Breast epithelium (tissue), 4 donors: ENCODE measurements at regions not wholly inside any gene's neighbourhood (a gene's known extent, or its start where the extent isn't known, plus 50 kb on each side); places are given as distances from the start of the nearest gene placed in this dataset.

Experiments
- DNase-seq, 2 donors: peaks; one replicate each; pipeline ENCODE4 v3.0.0-alpha.2; 2019; ENCODE audit warnings: low spot score in 2 of 2
- H3K27ac ChIP-seq, 2 donors: fragments of 200-600 bp; sonication (generic) in 1 of 2; one replicate each; pipeline ENCODE4 v1.5.1; 2016 to 2019; ENCODE audit warnings: mild to moderate bottlenecking in 1 of 2
- H3K27me3 ChIP-seq, 2 donors: fragments of 200-600 bp; sonication (generic) in 1 of 2; one replicate each; pipeline versions ENCODE4 v1.5.1 to v1.6.0; 2017 to 2019; ENCODE audit warnings: control low read depth in 1 of 2, mild to moderate bottlenecking in 1 of 2
- H3K36me3 ChIP-seq: fragments of 200-600 bp; one replicate; pipeline ENCODE4 v1.5.1; 2019
- H3K4me1 ChIP-seq, 2 donors: fragments of 200-600 bp; sonication (generic); one replicate each; pipeline ENCODE4 v1.5.1; 2016 to 2019; ENCODE audit warnings: control low read depth in 1 of 2
- H3K4me3 ChIP-seq, 3 donors: fragments of 200-600 bp; sonication (generic); 1 replicate in 2 of 3; 2 replicates in 1 of 3; pipeline ENCODE4 v1.5.1; 2016 to 2019; ENCODE audit warnings: mild to moderate bottlenecking in 3 of 3, moderate library complexity in 2 of 3
- H3K9me3 ChIP-seq, 2 donors: fragments of 200-600 bp; sonication (generic) in 1 of 2; one replicate each; pipeline ENCODE4 v1.5.1; 2016 to 2019; ENCODE audit warnings: control low read depth in 1 of 2
- CTCF ChIP-seq, 3 donors: fragments of 450-650 bp; IDR thresholded peaks; one replicate each; pipeline ENCODE4 v1.5.1; 2016 to 2017; ENCODE audit warnings: antibody characterized with exemption in 3 of 3, mild to moderate bottlenecking in 3 of 3, moderate library complexity in 3 of 3
- POLR2A ChIP-seq: fragments of 450-650 bp; IDR thresholded peaks from one replicate; pipeline ENCODE4 v1.6.1; 2016; ENCODE audit warnings: antibody characterized with exemption, mild to moderate bottlenecking, moderate library complexity
- POLR2AphosphoS5 ChIP-seq, 3 donors: sonication (generic); formaldehyde crosslinking; IDR thresholded peaks; one replicate each; pipeline ENCODE4 v1.6.1; 2017; ENCODE audit warnings: antibody characterized with exemption in 3 of 3
- intact Hi-C: fragments of 100-400 bp; cut with DNase I; formaldehyde crosslinking; loops from one replicate; pipeline ENCODE4 v1.15.1; 2023; ENCODE audit warnings: low total_unique reads

GRCh38 chr5:123865641-123866040, 353.7 kb downstream of the CSNK1G3 start:
- no peaks in the 10 kb centered on the region for H3K9me3 ChIP-seq
- DNase-seq: no peak
- no peak overlapping the region for H3K4me3 ChIP-seq
- TF ChIP-seq POLR2AphosphoS5 (IDR thresholded peaks at IDR 0.05) (no peak), POLR2A (no peak), CTCF (IDR thresholded peaks at IDR 0.05) (no peak)
- H3K4me1 ChIP-seq: no peaks in the 10 kb centered on the region
- no peaks in the 10 kb centered on the region for H3K36me3 ChIP-seq
- H3K27me3 ChIP-seq: no peaks in the 10 kb centered on the region
- intact Hi-C loops: no loop called here
- no peak overlapping the region for H3K27ac ChIP-seq

- DNase-seq: no peak
- H3K27me3 ChIP-seq: no peaks in the 10 kb centered on the region
- H3K27ac ChIP-seq: no peak overlapping the region
- intact Hi-C loops: no loop called here
- H3K9me3 ChIP-seq: no peaks in the 10 kb centered on the region
- no peaks in the 10 kb centered on the region for H3K36me3 ChIP-seq
- TF ChIP-seq CTCF (IDR thresholded peaks at IDR 0.05) (no peak), POLR2AphosphoS5 (IDR thresholded peaks at IDR 0.05) (no peak), POLR2A (no peak)
- no peak overlapping the region for H3K4me3 ChIP-seq
- no peaks in the 10 kb centered on the region for H3K4me1 ChIP-seq
These were observed 352.6 kb downstream of the CSNK1G3 start for GRCh38 chr5:123864578-123864977.

DNA sequence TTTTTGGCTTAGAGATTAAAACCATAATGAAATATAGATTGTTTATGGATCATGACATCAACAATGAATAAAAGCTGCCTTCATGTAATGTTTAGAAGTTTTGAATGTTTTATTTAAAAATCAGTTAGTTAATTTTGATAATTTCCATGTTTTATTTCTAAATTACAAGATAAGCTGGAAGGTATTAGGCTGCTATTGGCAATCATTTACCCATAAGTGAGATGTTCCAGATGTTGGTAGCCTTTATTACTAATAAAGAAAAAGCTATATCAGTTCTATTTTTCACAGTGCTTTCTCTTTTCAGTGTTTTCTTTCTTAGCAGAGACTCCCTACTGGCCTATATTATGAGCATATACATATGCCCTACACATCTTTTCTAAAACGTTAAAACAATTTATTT, 347.0 kb downstream of the CSNK1G3 start:
- Histone ChIP-seq H3K9me3 (no peaks in the 10 kb centered on the region), H3K4me1 (no peaks in the 10 kb centered on the region), H3K27me3 (no peaks in the 10 kb centered on the region), H3K4me3 (no peak overlapping the region), H3K36me3 (no peaks in the 10 kb centered on the region), H3K27ac (no peak overlapping the region)
- DNase-seq: no peak
- no peak for TF ChIP-seq CTCF (IDR thresholded peaks at IDR 0.05)
- TF ChIP-seq POLR2A: no peak
- no peak for TF ChIP-seq POLR2AphosphoS5 (IDR thresholded peaks at IDR 0.05)
- intact Hi-C loops: no loop called here

- Histone ChIP-seq H3K9me3 (no peaks in the 10 kb centered on the region), H3K27me3 (no peaks in the 10 kb centered on the region), H3K4me3 (no peak overlapping the region), H3K27ac (no peak overlapping the region), H3K4me1 (no peaks in the 10 kb centered on the region), H3K36me3 (no peaks in the 10 kb centered on the region)
- no peak for DNase-seq
- intact Hi-C loops: no loop called here
- no peak for TF ChIP-seq POLR2AphosphoS5 (IDR thresholded peaks at IDR 0.05)
- no peak for TF ChIP-seq CTCF (IDR thresholded peaks at IDR 0.05)
- TF ChIP-seq POLR2A: no peak
These were observed 344.8 kb downstream of the CSNK1G3 start for GRCh38 chr5:123856766-123857165.

DNA sequence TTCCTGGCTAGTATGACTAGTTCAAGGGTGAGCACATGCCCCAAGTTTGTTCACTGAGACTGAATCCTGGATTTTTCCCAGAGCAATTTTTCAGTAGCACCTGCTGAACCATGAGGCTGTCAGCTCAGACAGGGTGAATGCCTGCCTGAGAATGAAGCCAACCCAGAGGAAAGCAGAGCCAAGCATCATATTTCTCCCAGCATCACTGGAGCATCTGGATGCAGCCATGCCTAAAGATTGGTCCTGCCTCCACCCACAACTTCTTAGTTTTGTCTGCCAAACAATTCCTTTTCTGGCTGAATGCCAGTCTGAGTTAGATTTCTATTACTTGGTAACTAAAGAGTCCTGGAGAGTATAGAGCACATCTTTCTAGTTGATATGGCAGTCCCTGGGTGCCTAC, 343.6 kb downstream of the CSNK1G3 start:
- no peaks in the 10 kb centered on the region for H3K27me3 ChIP-seq
- H3K4me3 ChIP-seq: no peak overlapping the region
- TF ChIP-seq POLR2A (no peak), POLR2AphosphoS5 (IDR thresholded peaks at IDR 0.05) (no peak)
- no peak overlapping the region for H3K27ac ChIP-seq
- no peaks in the 10 kb centered on the region for H3K9me3 ChIP-seq
- no peaks in the 10 kb centered on the region for H3K4me1 ChIP-seq
- DNase-seq: no peak
- intact Hi-C loops: no loop called here
- no peaks in the 10 kb centered on the region for H3K36me3 ChIP-seq
